Renal pelvis (tissue), 1 donor: ENCODE measurements at regions not wholly inside any gene's neighbourhood (a gene's known extent, or its start where the extent isn't known, plus 50 kb on each side); places are given as distances from the start of the nearest gene placed in this dataset.
A peak's percentile ranks its signal among the peaks of the same experiment; 100 is the strongest.
"Not testable (repeated sequence)": the region's sequence is repeated elsewhere in the genome, so short reads cannot be mapped to it uniquely, and the experiment has no call there.

ENCODE experiments used
- DNase-seq: peaks from one replicate; pipeline ENCODE4 v3.0.0-alpha.2; 2013

DNA sequence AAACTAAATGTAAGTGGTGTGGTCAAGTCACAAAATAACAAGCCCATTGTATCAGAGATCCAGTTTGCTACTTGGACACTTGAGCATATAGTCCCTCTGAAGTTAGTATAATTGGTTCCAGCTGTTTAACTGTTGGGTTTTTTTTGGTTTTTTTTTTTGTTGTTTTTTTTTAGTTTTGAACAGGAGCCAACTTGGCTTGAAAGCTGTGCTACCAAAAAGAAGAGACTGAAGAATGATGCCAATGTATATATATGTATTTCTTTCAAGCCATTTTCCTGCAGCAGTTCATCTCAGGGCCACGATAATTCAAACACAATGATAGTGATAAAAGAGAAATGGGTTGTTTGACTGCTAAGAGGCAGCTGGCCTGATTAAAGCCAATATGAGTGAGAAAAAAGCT, 138.3 kb downstream of the PCDH18 start:
- DNase-seq = no peak

DNA sequence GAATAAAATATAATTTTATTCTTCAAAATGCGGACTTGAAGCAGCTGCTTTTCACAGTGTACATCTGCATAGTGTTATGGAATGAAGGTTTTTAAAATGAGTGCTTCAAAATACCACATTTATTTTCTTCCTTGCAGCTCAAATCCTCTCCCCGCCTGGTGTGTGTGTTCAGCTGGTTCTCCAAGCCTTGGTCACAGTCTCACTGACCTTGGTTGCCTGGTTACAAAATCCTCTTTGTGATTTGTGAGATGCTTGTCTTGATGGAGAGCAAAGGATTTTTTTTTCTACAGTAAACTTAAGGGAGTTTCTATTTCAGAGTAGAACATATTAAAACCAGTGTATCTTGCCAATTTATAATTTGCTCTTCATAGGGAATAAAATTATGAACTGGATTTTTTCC, 139.2 kb downstream of the PCDH18 start:
- peak; percentile 72 for DNase-seq

DNA sequence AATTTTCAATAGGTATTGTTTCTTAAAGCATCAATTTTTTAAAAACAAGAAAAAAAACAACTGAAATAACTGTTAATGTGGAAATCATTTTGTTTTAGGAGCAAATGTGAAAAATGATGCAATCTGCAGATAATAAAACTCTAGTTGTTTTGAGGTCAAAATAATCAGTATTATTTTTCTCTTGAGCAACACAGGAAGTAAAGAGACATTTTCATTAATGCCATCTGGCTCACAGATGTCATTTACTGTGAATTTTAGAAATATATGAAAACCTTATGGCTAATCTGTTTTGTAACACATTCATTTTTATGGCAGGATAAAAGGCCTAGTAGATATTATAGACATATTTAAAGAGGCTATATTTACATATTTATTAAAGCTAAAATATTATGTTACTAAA, 141.6 kb downstream of the PCDH18 start:
- DNase-seq = no peak

DNA sequence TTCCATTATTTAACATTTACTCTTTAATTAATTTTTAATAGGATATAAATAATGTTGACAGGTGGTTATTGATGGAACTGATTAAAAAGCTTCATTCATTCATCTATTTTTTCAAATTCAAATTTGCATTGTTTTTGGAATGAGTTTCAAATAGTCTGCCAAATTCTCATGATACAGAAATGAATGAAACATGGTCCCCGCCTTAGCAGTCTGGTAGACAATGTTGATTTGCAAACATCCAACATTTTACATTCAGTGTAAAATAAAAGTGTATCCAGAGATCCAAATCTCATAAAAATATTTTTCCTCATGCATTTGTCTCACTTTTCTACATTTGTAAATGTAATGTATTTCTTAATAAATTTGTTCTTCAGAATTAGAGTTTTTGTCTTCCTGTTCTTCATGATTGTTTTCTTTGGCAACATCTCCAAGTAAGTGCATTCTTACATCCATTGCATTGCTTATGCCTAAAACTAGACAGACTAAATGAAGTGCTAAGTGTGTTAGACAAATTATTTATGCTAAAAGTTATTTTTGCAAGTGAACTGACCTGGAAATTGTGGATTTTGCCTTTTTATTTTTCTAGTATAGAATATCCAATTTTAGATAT, 142.3 kb downstream of the PCDH18 start:
- DNase-seq = no peak

DNA sequence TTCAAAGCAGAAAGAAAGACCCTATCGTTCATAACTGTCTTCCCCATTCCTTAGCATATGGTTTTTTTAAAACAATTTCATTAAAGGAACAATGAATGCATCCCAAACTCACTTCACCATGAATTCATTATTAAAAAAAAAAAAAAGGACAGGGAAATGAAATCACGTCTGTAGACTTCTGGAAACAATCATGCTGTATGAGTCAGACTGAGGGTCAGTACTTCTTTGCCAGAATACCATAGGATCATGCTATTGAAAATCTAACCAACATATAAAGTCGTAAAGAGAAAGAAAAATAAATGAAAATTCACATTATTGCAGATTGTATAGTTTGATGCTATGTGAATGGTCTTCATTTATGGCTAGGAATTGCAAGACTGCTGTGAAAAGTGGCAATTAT, 144.4 kb downstream of the PCDH18 start:
- no peak for DNase-seq

DNA sequence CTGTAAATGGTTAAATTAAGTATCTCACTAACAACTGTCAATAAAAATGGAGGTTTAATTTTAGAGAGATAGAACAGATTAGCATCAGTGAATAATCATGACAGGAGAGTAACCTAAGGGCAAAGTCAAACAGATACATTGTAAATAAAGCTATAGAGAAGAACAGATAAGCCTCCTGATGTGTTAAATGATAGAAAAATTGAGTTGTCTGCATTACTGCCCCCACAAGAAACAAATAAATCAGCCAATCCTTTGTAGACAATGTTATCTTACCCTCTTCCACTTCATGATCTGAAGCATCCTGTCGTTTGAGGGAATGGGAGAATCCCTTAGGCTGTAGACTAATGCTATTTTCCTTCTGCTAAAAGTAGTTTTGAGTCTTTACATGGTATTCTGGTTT, 147.8 kb downstream of the PCDH18 start:
- DNase-seq = no peak

DNA sequence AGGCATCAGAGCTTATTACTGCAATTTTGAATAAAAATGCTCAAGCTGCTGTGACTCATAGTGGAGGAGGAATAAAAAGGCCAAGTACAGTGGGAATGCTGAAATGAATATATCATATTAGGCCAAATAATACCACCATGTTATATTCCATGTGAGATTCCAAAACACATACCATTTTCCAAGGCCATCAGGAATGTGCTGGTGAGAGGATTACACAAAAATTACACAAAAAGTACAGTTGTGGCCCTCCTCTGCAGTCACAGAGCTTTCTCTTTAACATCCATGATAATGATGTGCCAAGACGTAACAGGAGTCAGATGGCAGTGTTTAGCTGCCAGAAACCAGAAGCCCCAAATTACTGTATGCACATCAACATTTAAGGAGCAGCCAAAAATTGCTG, 153.5 kb downstream of the PCDH18 start:
- DNase-seq = no peak

DNA sequence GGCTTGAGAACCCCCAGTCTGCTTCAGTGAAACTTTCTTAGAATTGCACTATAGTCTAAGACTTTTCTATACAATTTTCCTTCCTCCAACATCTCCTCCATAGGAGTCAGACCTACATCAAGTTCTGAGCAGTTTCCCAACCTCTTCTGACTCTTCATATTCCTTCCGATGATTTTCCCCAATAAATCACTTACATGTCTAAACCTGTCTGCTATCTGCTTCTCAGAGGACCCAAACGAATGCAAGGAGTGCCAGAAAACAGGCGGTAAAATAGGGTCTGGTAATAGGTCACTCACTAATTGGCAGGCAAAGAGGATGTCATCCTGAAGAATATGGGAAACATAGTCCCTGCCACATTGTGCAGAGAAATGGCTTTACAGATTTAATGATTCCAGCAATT, 153.9 kb downstream of the PCDH18 start:
- DNase-seq = no peak

DNA sequence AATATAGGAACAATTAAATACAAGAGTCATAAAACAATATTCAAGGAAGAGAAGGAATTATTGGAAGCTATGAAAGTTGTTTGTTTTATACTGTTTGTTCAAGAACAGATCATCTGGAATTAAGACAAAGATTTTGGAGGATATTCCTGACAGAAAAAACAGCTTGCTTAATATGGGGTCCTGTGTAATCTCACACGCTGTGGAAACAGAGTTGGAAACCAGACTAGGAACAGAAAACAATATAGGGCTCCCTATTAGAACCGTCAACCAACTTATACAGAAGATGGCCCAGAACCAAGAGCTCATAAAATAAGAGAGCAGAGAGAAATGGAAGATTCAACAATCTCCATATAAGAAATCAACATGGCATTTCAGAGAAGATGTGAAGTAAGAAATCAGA, 156.0 kb downstream of the PCDH18 start:
- DNase-seq = no peak

DNA sequence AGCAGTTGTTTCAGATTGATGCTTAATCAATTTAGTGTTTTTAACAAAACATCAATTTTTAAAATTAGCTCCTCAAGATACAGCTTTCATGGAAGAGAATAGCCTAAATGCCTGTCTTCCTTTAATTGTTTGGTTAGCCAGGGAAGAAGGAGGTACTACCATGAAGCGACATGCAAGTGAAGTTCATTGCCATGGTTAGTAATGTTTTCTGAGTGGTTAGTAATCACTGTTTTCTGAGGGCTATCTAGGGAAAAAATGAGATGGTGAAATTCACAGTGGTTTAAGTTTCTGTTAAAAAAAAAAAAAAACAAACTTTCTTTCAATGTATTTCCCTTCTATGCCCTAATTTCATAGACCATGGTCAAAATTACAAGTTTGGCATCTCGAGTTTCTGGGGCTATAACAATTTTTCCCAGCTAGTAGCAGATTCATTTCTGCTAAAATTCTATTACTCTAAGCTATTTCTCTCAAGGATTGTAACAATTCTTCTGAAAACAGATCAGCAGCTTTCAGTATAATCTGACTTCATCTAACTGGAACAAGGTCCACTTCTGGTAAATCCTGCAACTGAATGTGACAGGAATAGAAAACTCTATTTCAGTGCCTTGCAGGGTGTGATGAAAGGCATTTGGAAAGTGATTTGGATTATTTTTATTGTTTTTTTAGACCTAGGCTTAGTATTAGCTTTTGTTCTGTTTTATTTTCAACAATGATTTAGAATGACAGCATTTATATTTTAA, 157.0 kb downstream of the PCDH18 start:
- DNase-seq = no peak

DNA sequence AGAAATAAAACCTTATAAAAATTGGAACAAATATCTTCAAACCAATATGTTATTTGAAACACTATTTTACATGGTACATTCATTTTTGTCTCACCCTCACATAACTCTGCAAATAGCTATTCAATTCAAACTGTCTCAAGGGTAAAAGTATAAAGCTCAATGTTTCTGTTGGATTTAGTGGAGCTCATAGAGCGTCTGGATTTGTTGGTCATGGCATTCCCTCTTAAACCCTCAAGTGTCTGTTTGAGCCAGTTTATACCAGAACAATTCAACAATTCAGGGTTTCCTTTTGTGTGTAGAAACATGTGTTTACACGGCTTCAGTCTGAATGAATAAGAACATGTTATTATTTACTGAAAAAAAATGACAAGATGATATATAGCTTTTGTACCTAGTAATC, 161.6 kb downstream of the PCDH18 start:
- no peak for DNase-seq

DNA sequence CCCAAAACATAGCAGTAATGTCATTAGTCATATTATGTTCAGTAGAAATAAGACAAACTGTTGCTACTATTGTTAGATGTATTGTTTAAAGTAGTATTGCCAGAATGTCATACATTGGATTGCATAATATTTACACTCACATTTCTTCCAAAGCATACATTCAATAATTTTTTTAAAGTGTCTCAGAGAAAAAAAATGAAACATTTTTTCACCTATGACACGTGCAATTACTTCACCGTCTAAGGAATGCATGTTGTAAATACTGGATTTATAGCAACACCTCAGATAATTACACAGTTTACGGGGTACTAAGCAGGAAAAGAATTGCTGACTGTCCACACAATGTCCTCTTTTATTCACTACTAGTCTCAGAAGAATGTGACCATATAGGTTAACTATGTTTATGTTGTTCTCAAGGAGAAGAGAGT, 162.1 kb downstream of the PCDH18 start:
- DNase-seq = no peak

DNA sequence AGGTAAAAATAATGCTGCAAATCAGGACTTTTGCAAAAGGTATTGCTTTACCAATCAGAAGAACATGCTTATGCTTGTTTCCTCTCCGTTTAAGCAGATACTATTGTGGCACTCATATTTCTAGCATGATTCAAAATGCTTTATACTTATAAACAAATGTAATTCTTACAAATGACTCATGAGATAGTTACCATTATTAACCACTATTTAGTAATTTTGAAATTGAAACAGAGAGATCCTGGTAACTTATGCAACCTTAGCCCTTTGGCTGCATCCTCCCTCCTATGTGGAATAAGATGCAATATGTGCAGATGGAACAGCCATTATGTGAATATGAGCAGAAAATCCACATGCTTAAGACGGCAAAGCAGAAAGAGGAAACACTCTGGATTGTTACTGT, 164.7 kb downstream of the PCDH18 start:
- no peak for DNase-seq

DNA sequence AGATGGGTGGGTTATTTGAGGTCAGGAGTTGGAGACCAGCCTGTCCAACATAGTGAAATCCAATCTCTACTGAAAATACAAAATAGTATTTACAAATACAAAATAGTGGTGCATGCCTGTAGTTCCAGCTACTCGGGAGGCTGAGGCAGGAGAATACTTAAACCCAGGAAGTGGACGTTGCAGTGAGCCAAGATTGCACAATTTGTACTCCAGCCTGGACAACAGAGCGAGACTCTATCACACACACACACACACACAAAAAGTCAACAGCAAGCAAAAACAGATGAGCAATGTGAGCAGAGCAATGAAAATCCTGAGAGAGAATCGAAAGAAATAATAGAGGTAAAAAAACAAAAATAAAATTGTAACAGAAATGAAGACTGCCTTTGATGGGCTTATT, 168.8 kb downstream of the PCDH18 start:
- DNase-seq = no peak

DNA sequence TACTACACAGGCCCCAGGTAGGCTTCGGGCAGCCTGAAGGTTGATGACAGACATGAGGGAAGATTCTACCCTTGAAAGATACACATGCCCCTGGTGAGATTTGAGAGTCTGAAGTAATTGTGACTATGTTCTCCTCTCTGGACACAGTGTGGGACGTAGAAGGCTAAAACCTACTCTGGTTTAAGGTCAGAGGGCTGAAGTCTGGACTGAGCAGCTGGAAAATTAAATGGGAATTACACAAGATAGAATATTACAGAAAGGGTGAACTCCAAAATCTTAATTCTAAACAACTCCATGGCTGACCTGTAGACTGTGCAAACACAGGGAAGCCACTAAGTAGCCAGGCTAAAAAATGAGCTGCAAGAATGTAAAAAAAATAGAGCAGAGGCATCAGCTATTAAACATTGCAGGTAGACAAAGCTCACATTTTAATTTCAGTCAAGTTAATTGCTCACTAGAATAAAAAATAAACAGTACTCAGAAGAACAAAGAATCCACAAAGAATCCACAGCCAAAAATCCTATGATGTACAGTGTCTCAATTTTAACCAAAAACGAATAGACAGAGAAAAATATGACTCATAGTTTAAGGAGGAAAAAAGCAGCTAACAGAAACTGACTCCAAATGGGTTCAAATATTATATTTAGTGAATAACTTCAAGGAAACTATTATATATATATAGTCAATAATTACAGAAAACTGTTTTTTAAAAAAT, 170.4 kb downstream of the PCDH18 start:
- no peak for DNase-seq

DNA sequence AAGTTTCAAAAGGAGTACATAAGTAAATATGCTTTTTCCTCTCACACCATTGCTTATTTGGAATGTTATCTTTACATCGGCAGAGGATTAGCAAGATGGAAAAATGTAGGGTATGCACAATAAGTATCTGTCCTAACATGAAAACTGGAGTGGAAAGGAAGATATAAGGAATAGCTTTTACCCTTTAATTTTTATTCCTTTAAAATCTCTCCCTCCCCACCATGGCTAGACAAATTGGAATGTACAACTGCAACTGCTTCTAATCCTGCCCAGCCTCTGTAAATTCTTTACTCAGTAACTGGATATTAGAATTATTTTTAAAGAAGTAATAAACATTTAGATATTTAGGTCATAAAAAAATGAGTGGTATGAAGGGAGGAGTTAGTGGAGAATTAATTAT, 171.5 kb downstream of the PCDH18 start:
- no peak for DNase-seq

DNA sequence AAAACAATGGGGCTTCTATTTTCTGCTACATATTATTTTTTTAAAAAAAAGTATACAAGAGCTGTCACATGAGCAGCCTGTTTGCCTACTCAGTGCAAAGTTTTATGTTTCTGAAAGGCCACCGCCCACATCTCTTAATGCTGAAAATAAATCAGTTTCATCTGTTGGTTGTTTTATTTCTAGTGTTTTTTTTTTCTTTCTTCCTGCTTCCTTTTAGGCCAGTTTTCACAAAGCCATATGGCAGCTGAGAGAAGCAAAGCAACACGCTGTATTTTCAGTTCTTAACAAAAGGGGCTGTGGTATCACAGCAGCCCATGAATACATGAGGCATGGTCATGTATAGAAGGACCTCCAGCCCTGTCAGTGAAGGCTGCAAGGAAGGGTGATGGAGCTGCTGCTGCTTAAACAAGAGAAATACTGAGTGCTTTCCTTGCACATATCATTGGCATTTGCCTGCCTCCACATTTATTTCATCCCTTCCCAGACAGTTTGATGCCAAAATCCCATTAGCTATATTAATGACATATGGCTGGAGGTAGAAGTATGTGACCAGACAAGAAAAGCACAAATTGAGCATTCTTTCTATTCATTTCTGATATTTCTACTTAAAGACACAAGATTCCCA, 172.5 kb downstream of the PCDH18 start:
- DNase-seq = peak; percentile 66

DNA sequence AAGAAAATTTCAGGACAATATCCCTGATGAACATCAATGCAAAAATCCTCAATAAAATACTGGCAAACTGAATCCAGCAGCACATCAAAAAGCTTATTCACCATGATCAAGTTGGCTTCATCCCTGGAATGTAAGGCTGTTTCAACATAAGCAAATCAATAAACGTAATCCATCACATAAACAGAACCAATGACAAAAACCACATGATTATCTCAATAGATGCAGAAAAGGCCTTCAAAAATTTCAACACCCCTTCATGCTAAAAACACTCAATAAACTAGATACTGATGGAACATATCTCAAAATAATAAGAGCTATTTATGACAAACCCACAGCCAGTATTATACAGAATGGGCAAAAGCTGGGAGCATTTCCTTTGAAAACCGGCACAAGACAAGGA, 177.7 kb downstream of the PCDH18 start:
- not testable (repeated sequence) for DNase-seq

DNA sequence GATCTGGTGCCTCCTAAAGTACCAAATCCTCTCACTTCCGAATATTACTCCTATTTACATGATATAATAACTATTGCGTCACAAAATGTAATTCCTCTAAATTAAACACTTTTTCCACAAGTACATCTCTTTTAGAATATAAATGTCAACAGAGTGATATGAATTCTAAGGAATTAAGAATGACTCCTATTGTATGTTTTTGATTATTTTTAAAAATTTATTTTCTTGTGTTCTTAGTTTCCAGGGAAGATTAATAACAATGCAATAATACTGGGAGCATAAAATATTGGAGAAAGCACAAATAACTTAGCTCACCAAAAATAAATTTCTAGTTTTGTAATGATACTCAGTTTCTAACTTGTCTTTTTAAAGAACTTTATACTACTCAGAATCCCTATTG, 184.9 kb downstream of the PCDH18 start:
- DNase-seq = no peak

DNA sequence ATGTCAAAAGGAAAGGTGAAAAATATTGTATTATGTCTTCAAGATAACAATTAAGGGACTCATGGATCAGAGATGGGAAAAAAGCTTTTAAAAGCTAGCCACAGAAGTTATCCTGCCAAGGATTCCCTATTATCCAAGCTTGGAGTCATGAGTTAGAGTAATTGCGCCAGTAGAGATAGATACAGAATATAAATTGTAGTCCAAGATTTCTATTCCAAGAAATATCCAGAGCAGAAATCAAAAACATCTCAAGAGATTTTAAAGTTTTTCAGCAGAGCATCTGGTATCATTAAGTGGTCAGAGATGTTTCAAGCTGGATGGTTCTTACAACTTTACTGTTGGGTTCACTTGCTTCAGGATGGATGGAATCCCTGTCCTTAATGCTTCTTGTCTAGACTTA, 186.7 kb downstream of the PCDH18 start:
- DNase-seq = no peak

DNA sequence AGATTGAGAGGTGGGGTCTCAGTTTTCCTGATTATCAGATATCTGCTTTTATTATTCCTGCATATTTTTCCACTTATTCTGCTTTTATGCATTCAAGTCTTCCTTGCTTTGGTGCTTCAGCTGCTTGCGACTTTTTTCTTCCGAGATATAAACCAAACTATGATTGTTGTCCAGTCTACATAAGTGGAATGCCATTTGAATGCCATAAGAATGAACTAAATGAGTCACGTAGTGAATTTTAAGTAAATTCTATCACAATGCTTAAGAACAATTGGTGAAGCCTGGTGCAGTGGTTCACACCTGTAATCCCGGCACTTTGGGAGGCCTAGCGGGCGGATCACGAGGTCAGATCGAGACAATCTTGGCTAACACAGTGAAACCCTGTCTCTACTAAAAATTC, 189.1 kb downstream of the PCDH18 start:
- DNase-seq = no peak

DNA sequence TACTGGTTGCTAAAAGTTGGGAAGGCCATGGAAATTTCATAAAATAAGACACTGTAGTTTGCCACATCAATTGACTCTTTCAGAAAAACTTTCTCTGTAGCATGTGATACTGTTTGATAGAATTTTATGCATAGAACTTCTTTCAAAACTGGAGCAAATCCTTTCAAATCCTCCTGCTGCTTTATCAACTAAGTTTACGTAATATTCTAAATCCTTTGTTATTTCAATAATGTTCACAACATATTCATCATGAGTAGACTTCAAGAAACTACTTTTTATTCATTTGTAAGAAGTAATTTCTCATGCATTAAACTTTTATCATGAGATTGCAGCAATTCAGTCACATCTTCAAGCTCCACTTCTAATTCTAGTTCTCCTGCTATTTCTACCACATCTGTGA, 199.3 kb downstream of the PCDH18 start:
- DNase-seq = no peak

DNA sequence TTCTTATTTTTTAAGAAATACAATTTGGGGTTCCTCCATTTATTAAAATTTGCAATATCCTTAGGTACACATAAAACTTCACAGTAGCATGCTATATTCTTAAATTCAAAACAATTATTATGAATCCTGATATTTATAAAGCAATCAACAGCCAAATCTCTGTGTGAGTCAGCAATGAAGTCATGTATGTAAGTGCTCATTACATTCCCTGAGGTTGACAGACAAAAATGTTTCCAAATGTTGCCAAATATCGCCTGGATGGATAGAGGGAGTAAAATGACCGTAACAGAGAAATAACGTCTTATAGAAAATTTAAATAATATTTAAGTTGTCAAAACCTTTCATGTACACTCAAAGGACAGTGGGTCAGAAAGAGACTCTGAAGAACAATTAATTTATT, 220.0 kb downstream of the PCDH18 start:
- DNase-seq = no peak
